Hepatocyte (in vitro differentiated cells): ENCODE measurements at regions not wholly inside any gene's neighbourhood (a gene's known extent, or its start where the extent isn't known, plus 50 kb on each side); places are given as distances from the start of the nearest gene placed in this dataset.

Experiments
- CTCF ChIP-seq: fragments of 200-600 bp; sonication (generic); IDR thresholded peaks from 2 replicates; pipeline ENCODE4 v1.5.1; 2016; ENCODE audit warnings: antibody characterized with exemption, mild to moderate bottlenecking; ENCODE audit not compliant: poor library complexity
- EZH2 ChIP-seq: fragments of 200-600 bp; sonication (generic); IDR thresholded peaks from 2 replicates; pipeline ENCODE4 v1.6.1; 2016; ENCODE audit warnings: antibody characterized with exemption, mild to moderate bottlenecking, borderline replicate concordance
- EZH2phosphoT487 ChIP-seq: fragments of 200-600 bp; sonication (generic); IDR thresholded peaks from one replicate; pipeline ENCODE4 v1.6.1; 2018; ENCODE audit warnings: antibody characterized with exemption, mild to moderate bottlenecking, low read depth, moderate library complexity; ENCODE audit not compliant: unreplicated experiment, severe bottlenecking

GRCh38 chr3:34868935-34869334 is 770.4 kb upstream of the ARPP21 start:
- TF ChIP-seq CTCF: no peak
- no peak for TF ChIP-seq EZH2
- TF ChIP-seq EZH2phosphoT487: no peak
